Mammary epithelial cell (primary cell): ENCODE measurements at regions not wholly inside any gene's neighbourhood (a gene's known extent, or its start where the extent isn't known, plus 50 kb on each side); places are given as distances from the start of the nearest gene placed in this dataset.

ENCODE experiments used
- CTCF ChIP-seq, 2 donors: IDR thresholded peaks in 1 of 2; conservative IDR thresholded peaks in 1 of 2; 2 replicates each; pipeline ENCODE4 v1.5.1; 2011 to 2012; ENCODE audit warnings: inconsistent platforms in 2 of 2, low read length in 2 of 2, mild to moderate bottlenecking in 2 of 2, control low read depth in 1 of 2, low read depth in 1 of 2; ENCODE audit not compliant: insufficient read depth in 1 of 2; ENCODE audit errors: extremely low read depth in 1 of 2
- EZH2 ChIP-seq: IDR thresholded peaks from 2 replicates; pipeline ENCODE4 v1.6.1; 2012; ENCODE audit warnings: low read length, inconsistent platforms, borderline replicate concordance

- no peak for TF ChIP-seq CTCF (conservative IDR thresholded peaks at IDR 0.05 in 1 of 2, IDR thresholded peaks at IDR 0.05 in 1 of 2; ENCODE audit: extremely low read depth in 1 of 2, insufficient read depth in 1 of 2, low read depth in 1 of 2, low read length in 2 of 2)
- no peak for TF ChIP-seq EZH2
Observed at GRCh38 chr5:2011481-2012411, 129.0 kb upstream of the IRX4 start.
